IPS-NIHi7 (cell line): ENCODE measurements at regions not wholly inside any gene's neighbourhood (a gene's known extent, or its start where the extent isn't known, plus 50 kb on each side); places are given as distances from the start of the nearest gene placed in this dataset.
"Not testable (repeated sequence)": the region's sequence is repeated elsewhere in the genome, so short reads cannot be mapped to it uniquely, and the experiment has no call there.

Experiments used
- DNase-seq: peaks from one replicate; pipeline ENCODE4 v3.0.0; 2012; ENCODE audit warnings: mixed read lengths; ENCODE audit errors: extremely low spot score

DNA sequence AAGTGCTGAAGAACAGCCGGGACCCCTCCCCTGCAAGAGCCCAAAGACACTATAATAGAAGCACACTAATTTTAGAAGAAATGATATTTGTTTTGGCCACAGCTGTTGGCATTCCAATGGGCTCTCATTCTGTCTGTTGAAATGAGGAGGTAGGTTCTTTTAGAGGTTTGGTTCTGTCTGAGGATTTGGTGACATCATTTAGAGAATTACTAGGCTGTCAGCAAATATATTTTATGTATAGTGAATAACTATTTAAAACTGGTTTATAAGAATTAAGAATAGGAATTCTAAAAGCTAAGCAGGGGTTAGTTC lies 200.7 kb upstream of the SLC38A2 start:
- no peak for DNase-seq

DNA sequence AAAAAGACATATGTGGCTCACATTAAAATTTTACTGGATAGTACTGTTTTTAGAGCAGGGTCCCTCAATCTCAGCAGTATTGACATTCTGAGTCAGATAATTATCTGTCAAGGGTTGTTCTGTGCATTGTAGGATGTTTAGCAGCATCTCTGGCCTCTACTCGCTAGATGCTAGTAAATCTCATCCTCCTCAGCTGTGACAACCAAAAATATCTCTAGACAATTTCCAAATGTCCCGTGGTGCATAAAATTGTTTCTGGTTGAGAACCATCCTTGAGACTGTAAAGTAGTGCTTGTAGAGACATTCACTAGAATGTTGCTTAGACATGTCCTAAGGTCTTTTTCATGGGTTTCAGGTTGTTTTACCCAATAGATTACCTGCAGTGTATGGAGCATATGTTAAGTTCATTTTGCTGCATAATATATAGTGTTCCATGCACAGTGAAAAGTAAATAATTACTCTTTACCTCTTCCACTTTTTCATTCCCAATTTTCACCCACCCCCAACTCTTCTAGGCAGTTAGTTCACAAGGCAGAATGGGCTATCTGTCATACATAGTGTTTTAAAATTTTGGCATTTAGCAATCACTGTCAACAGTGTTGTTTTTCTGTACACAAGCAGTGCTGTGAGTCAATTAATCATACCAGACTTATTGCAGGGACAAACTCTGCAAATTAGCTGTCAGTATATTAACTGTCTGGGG lies 200.2 kb upstream of the SLC38A2 start:
- no peak for DNase-seq

DNA sequence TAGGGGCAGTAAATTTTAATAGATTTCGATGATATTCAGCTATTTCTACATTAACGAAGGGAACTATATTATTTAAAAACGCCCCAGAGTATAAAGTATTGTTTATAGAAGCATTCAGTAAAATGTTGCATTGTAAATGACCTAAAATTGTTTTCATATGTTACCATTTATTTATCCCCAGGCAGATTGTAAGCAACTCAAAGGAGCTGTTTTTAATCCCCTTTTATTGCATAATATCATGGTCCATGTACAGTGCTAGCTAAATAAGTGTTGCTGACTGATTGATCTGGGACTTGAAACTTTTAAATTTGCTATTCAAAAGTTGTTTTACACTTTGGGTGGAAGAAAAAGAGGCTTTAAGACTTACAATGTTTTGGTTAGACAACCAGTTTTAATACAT lies 199.0 kb upstream of the SLC38A2 start:
- no peak for DNase-seq

DNA sequence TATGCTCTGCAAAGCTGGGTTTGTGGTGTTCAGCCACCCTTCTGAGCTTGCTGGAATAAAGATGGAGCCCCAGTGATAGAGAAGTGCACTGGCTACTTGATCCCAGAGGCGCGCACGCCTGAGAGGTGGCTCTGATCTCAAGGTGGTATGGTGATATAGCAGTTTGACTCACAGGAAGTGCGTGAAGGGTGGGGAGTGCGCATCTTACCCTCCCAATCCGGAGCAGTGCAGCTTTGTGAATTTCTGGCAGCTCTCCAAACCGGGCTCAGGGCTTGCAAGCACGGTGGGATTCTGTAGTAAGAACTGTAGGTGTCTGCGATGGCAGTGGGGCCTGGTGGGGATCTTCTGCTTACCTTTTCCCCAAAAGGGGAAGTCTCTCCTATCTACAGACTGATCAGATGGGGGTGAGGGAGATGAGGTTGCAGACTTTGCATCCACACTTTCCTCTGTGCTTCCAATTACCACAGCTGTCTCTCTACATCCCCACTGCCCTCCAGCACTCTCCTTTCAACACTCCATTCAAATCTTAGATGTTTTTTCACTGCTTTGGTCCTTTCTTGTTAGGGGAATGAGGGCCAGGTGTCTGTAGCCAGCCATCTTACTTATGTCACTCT lies 197.4 kb upstream of the SLC38A2 start:
- no peak for DNase-seq

DNA sequence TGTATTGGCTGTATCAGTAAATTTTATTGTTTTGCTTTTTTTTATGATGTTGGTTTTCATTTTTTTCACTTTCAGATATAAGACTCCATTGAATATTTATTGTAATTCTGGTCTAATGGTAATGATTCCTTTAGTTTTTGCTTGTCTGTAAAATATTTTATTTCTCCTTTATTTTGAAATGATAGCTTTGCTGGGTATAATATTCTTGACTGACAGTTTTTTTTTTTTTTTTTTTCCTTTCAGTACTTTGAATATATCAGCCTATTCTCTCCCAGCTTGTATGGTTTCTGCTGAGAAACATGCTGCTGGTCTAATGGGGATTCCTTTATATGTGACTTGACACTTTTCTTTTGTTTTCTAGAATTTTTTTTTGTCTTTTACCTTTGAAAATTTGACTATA lies 195.1 kb upstream of the SLC38A2 start:
- no peak for DNase-seq

DNA sequence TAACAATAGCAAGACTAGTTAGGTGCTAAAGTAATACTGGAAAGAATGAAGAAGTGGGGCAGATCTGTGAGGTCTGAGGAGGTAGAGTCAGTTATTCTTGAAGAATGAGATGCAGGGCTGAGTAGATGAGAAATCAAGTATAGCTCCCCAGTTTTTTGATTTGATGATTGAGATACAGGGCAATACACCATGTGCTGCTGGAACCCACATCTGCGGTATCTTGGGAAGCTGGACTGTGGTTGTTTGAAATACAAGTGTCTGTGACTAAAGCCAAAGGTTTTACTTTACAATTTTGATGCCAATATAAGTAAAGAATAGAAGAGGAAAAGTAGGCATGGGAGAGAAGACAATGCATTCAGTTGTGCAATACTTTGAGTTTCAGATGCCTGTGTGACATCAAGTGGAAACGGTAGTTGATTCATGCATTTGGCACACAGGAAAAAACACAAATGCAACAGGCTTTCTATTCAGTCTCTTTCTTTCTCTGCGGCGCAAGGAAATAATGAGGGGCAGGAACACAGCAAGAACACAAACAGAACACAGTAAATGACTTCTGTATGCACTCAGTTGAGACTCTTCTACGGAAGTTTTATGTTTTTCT lies 190.2 kb upstream of the SLC38A2 start:
- DNase-seq: no peak

DNA sequence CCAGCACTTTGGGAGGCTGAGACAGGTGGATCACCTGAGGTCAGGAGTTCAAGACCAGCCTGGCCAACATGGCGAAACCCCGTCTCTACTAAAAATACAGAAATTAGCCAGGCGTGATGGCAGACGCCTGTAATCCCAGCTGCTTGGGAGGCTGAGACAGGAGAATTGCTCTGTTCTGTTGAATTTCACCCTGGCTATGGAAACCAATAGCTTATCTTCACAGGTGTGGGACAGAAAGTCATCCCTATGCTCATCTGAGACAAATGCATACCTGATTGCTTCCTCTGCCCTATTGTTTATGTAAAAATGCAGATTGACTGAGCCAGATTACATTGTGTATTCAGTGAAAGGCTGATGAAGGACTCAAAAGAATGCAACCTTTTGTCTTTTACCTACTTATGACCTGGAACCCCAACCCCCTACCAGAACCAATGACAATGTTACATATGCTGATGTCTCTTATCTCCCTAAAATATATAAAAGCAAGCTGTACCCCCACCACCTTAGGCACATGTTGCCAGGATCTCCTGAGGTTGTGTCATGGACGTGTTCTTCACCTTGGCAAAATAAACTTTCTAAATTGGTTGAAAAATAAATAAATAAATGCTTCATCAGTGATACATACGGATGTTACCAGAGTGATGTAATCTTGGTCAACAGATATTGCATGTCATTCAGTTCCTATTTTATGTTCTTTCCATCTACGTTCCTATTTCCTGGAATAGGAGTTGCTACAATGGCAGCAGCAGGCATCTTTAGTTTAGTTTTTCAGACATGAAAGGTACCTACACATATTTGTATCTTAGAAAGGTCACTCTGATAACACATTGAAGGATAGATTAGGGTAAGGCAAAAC lies 189.4 kb upstream of the SLC38A2 start:
- DNase-seq: not testable (repeated sequence)

DNA sequence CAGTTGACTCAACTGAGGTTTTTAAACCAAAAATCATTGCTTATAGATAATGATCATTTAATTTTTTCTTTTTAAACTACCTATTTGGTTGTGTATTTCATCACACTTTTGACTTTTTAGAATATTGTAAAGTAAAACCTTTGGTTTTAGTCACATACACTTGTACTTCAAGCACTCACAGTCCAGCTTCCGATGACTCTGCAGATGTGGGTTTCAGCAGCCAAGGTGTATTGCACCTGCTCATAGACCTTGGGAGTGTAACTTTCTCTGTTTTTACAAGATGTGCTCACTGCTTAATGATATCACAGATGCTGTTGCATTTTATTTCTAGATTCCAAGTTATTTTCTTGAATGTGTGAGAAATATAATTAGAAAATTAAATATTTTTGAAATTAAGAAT lies 188.3 kb upstream of the SLC38A2 start:
- no peak for DNase-seq

DNA sequence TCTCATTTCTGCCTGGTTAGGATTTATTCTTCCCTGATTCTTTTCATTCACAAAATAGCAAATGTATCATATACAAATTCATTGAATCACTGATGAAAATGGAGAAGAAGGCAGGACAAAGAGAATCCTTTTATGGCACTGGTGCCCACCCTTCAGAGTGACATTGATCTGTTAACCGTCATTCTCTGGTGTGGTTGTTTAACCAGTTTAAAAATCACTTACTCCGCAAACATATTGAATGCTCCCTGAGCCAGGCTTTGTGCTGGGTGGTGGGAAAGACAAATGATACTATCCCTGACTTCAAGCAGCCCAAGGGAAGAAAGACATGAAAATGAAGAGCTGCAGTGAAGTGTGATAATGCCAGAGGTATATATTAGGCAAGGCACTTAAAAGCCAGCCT lies 187.5 kb upstream of the SLC38A2 start:
- DNase-seq: no peak

DNA sequence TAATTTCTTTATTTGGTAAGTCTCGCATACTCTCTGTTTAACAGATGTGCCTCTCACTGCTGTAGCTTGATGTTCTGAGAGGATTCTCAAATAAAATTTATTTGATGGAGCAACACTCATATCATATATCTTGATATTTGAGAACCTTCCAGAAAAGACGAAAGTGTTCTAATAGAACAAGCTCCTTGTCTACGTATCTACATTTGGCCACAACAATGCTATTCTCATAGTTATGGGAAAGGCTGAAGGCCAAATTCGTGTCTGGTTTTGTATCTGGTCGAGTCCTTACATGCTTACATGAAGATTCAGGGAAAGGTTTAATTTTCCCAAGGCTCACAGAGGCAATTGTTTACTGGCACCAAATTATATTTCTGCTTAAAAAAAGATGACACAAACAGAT lies 186.7 kb upstream of the SLC38A2 start:
- DNase-seq: no peak

DNA sequence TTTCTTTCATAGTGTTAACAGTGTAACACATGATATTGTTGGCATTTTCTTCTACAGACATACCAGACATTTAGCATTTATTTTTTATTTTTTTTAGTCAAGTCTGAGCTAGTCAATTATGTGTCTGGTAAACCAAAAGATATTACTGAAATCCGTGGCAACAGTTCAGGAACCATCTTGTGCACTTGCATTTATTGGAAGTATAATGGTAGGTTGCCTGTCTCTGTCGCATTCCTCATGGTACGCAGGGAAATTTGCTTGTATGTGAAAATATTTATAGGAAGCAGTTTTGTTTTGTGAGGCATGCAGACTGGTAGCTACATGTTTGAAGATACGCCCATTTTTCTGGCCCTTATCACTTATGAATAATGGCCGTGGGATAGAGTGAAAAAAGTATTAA lies 186.1 kb upstream of the SLC38A2 start:
- DNase-seq: no peak

DNA sequence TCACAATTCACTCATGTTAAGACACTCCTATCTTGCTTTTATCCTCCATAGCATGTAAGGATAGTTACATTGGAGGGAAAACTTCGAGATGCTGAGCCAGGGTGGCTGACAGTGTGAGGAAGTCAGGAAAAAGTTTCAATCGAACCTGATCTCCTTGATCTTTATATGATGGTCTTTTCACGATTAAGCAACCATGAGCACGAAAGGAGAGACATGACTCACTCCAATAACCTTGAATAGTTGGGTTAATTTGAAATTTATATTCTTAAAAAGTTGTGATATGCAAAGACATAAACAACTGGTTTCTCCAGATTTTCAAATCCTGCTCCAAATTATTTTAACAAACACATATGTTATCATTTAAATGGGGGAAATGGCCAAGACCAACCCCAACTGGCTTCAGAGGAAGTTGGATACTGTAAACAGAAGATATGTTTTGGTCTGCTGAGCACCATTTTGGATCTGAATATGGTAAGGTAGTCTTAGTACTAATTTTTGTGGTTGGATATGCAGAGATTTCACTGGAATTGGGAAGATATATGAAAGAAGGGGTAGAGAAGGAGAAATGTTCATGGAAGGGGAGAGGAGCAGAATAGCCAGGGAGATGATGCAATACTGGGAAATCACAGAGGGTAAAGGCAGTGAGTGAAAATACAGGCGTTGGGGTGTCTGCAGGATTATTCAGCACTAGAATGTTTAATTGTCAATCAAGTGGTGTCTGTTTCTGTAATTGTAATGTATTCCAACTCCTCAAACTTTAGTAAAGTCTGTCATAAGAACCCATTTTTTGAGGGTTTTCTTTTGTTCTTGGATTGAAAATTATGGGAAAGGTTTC lies 185.2 kb upstream of the SLC38A2 start:
- DNase-seq: no peak

DNA sequence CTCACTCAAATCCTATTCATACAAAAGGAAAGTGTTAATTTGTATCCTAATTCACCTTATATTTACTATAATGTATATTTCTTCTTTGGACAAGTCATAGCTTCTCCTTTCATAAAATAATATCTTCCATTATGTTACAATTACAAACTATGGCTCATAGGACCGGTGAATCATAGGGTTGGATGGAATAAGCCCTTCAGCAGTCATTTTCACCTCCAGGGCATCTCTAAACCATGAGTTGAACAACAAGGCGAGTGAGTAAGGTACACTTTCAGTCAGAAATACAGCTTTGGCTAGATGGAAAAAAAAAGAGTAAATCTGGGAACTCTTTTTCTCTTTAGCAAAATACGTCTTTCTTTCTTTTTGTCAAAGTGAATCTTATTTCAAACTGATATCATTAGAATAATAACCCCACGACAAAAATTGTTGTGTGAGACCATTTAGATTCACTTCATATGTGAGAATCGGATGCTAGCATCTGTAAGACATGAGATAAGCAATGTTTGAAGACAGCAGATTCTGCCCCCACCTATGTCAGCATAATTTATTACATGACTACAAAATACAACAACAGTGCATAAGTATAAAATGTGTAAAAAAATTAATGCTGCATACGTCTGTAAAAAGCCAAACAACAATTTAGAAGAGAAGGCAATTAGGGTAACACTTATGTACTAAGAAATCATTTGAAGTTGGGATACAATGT lies 184.4 kb upstream of the SLC38A2 start:
- DNase-seq: no peak

DNA sequence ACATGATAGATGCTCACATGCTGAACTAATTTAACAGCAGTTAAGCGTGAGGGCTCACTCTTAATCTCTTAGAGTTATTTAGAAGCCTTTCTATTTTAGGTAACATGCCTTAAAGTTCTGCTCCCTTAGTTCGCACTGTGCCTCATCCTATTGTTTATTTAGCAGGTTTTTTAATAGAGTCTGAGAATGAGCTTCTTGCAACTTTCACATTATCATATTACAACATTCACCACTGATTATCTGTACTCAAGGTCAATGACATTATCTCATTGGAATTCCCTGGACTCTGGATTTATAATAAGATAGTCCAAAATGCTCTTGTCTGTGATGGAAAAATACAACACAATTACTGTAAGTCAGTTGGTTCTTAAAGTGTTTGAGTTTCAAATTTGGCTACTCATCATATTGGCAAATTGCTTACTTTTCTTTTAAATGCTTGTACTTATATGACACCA lies 183.6 kb upstream of the SLC38A2 start:
- no peak for DNase-seq

DNA sequence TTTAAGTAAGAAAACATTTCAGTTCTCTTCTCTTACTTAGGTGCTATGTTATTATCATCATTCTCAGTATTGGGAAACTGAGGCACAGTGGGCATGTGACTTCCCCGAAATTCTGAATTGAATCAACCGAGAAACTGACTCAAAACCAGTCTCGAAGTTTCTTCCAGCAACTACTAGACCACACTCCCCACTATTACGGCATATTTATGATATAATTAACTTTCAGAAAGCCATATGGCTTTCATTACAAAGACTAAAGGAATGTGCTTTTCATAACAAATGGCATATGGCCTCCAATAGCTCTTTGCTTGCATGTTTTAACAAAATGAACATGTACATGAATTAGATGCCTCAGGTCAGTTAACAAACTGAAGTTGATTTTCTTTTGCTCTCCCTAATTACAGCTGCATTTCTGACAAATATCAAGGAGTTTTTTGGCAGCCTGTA lies 182.9 kb upstream of the SLC38A2 start:
- no peak for DNase-seq

DNA sequence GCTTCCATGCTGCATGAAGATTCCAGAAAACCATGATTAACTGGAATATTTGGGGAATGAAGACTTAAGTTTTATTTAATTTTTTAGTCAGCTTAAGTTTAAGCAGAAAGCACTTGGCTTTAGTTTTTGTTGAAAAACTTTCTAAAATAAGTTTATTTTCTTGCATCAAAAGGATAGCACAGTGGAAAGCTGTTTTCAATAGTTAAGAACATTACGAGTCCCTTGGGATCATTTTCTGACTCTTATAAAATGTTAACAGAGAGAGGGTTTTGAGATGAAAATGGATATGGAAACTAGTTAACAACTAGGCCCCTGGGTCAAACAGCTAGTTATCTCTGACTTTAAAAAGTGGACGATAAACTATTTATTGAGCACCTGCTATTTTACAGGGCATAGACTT lies 181.9 kb upstream of the SLC38A2 start:
- no peak for DNase-seq

DNA sequence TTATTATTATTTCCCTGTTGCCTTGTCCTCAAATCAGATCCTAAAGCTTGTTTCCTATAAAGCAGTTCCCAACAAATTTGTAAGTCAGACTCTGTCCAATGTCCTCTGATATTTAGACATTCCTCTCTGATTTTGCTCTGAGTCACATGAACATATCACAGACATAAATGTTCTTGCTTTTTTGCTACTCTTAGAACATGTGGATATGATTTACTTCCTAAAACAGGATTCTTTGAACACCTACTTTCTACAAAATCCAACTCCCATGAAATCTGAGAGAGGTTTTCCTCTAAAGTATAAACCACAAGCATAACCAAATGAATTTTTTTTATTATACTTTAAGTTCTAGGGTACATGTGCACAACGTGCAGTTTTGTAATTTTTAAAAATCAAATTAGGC lies 181.3 kb upstream of the SLC38A2 start:
- no peak for DNase-seq

DNA sequence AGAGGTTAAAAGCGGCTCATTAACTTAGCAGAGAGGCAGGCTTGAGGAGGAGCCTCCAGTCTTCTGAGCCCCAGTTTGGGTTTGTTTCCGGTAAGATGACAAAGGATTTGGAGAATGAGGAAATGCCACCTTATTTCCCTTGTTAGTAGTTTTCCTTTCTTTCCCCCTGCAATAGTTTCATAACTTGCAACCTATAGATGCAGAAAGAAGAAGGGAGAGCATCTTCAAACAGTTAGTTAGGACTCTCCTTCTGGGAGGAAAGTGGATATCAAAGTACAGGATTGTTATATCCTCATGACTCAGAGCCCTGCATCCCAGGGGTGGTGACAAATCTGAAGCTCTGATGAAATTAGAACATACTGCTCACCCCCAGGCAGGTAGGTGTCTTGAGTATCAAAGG lies 180.7 kb upstream of the SLC38A2 start:
- DNase-seq: no peak

DNA sequence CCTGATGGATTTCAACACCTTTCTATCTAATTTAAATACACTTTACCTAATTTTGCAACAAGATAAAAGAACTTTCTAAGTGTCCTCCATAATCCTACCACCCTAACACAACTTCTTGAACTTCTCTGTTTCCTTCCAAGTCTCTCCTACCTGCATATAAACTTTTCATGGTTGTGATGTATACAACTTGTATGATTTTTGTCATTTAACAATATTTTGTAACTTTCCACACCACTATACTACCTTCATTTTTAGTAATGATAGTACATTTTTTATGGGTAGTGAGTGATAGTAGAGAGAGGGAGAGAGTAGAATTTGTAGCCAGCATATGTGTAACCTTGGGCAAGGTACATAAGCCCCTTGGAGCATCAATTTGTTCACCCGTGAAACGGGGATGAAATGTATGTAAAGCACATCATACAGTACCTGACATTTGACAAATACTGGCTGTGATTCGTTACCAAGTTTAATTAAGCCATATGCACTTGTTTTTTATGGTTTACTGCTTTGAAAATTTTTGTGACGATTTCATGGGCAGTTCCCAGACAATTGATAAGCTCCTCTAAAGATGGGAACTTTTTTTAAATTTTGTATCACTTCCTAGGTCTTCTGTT lies 177.8 kb upstream of the SLC38A2 start:
- DNase-seq: no peak

DNA sequence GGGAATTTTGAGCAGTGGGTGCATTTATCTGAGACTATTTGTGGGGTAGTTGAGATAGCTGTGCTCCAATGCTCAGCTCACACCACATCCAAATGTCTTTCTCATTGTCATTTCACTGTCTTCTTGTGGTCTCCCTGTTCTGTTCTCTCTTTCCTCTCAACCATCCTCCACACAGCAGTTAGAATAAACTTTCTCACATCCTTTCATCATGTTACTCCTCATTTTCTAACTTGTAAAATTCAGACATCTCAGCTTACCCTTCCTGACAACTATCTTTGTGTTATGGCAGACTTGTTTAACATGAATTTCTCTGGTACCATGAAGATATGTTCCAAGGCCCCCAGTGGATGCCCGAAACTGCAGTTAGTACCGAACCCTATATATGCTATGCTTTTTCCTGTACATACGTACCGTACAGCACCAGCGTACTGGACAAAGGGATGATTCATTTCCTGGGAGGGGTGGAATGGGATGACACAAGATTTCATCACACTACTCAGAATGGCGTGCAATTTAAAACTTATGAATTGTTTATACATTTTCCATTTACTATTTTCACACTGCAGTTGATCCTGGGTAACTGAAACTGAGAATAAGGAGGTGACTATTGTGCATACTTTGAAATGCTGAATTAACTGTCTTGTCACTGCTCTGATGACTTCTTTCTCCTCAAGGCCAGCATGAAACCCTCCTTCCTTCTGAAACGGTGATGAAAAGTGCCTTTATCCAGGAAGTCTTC lies 177.1 kb upstream of the SLC38A2 start:
- no peak for DNase-seq
